Lung (tissue), 11 donors: ENCODE measurements at regions not wholly inside any gene's neighbourhood (a gene's known extent, or its start where the extent isn't known, plus 50 kb on each side); places are given as distances from the start of the nearest gene placed in this dataset.

ENCODE experiments used
- ATAC-seq: fragments of 200-7000 bp; cut with Tn5 transposase; one replicate; pipeline ENCODE4 v1.9.1; 2020; ENCODE audit warnings: moderate number of reproducible peaks; ENCODE audit not compliant: insufficient read depth, low FRiP score
- DNase-seq, 3 donors: peaks; one replicate each; pipeline ENCODE4 v3.0.0-alpha.2; 2013 to 2017
- H3K27ac ChIP-seq, 2 donors: one replicate each; pipeline ENCODE4 v1.5.1; 2013; ENCODE audit warnings: mild to moderate bottlenecking in 2 of 2, moderate library complexity in 2 of 2, control low read depth in 1 of 2, inconsistent platforms in 1 of 2, low read depth in 1 of 2, low read length in 1 of 2
- H3K27me3 ChIP-seq, 3 donors: one replicate each; pipeline ENCODE4 v1.5.1; 2013; ENCODE audit warnings: low read length in 2 of 3; ENCODE audit not compliant: control insufficient read depth in 3 of 3, insufficient read depth in 3 of 3
- H3K36me3 ChIP-seq, 4 donors: one replicate each; pipeline ENCODE4 v1.5.1; 2013; ENCODE audit warnings: low read length in 4 of 4, mild to moderate bottlenecking in 1 of 4, moderate library complexity in 1 of 4; ENCODE audit not compliant: control insufficient read depth in 4 of 4, insufficient read depth in 4 of 4
- H3K4me1 ChIP-seq, 5 donors: one replicate each; pipeline ENCODE4 v1.5.1; 2013; ENCODE audit warnings: low read length in 5 of 5, mild to moderate bottlenecking in 2 of 5, moderate library complexity in 1 of 5; ENCODE audit not compliant: control insufficient read depth in 5 of 5, insufficient read depth in 5 of 5
- H3K4me3 ChIP-seq: one replicate; pipeline ENCODE4 v1.5.1; 2013; ENCODE audit warnings: mild to moderate bottlenecking, control low read depth, moderate library complexity
- H3K9ac ChIP-seq, 2 donors: one replicate each; pipeline ENCODE4 v1.5.1; 2013; ENCODE audit warnings: low read length in 2 of 2, control low read depth in 1 of 2; ENCODE audit not compliant: insufficient read depth in 1 of 2
- H3K9me3 ChIP-seq, 4 donors: one replicate each; pipeline ENCODE4 v1.5.1; 2013; ENCODE audit warnings: low read length in 3 of 4, mild to moderate bottlenecking in 1 of 4, moderate library complexity in 1 of 4; ENCODE audit not compliant: control insufficient read depth in 4 of 4, insufficient read depth in 3 of 4
- CTCF ChIP-seq: IDR thresholded peaks from 2 replicates; pipeline ENCODE4 v1.5.1; 2012; ENCODE audit warnings: mild to moderate bottlenecking; ENCODE audit errors: control extremely low read depth, extremely low read depth
- WGBS, 2 donors: extraction: QIAGEN DNeasy Blood & Tissue Kit; methylation state at CpG; one replicate each; pipeline ENCODE4 v1.1.7; 2013; 5-methylcytosine and 5-hydroxymethylcytosine counted together
- donor health status: control.
- donor health status: control.
- donor health status: Bipolar disorder and iron deficiency.
- donor health status: healthy.
- donor health status: DM: yes; HTN: yes; CAD: no.

- H3K9me3 ChIP-seq: no peaks in the 10 kb centered on the region
- H3K27ac ChIP-seq: no peak overlapping the region
- no peak overlapping the region for H3K9ac ChIP-seq
- TF ChIP-seq CTCF: no peak
- DNase-seq: no peak
- H3K27me3 ChIP-seq: no peaks in the 10 kb centered on the region
- 73 to 74% methylated on average over 6 of the region's 6 CpGs for WGBS, 2 donors
- no peak for ATAC-seq
- no peak overlapping the region for H3K4me3 ChIP-seq
- peaks cover 0 to 18% (median 4%) of the 10 kb centered on the region in 5 donors for H3K4me1 ChIP-seq
- no peaks in the 10 kb centered on the region for H3K36me3 ChIP-seq
Measured at GRCh38 chr17:17403065-17403464, 73.7 kb upstream of the MED9 start.

- no peaks in the 10 kb centered on the region for H3K27me3 ChIP-seq
- DNase-seq: peak in 1 of 3 donors; percentile 26
- H3K27ac ChIP-seq: peak overlapping the region in 1 of 2 donors; percentile 7
Measured at GRCh38 chr17:17403899-17404576, 72.8 kb upstream of the MED9 start.

GRCh38 chr17:17405673-17406072 lies 71.1 kb upstream of the MED9 start:
- peaks cover 0 to 3% (median 0%) of the 10 kb centered on the region in 3 donors for H3K27me3 ChIP-seq
- peaks cover 0 to 7% (median 0%) of the 10 kb centered on the region in 5 donors for H3K4me1 ChIP-seq
- H3K36me3 ChIP-seq: no peaks in the 10 kb centered on the region
- no peak for ATAC-seq
- no peak for TF ChIP-seq CTCF
- no peaks in the 10 kb centered on the region for H3K9me3 ChIP-seq
- H3K9ac ChIP-seq: no peak overlapping the region
- DNase-seq: no peak
- WGBS, 2 donors: 91 to 92% methylated on average over 2 of the region's 2 CpGs
- H3K27ac ChIP-seq: no peak overlapping the region
- H3K4me3 ChIP-seq: no peak overlapping the region

More at GRCh38 chr17:17403899-17404576, 72.8 kb upstream of the MED9 start:
- Histone ChIP-seq H3K4me1 (peaks cover 0 to 8% (median 0%) of the 10 kb centered on the region in 5 donors), H3K4me3 (no peak overlapping the region), H3K36me3 (no peaks in the 10 kb centered on the region), H3K9ac (no peak overlapping the region), H3K9me3 (no peaks in the 10 kb centered on the region)
- 11 to 32% methylated on average over 17 of the region's 17 CpGs for WGBS, 2 donors
- no peak for ATAC-seq
- no peak for TF ChIP-seq CTCF
